ENCODE measurements at regions not wholly inside any gene's neighbourhood (a gene's known extent, or its start where the extent isn't known, plus 50 kb on each side); places are given as distances from the start of the nearest gene placed in this dataset.
"Not testable (repeated sequence)": the region's sequence is repeated elsewhere in the genome, so short reads cannot be mapped to it uniquely, and the experiment has no call there.

- H3K36me3 ChIP-seq; H3K4me3 ChIP-seq; intact Hi-C loops (cut with DNase I); H3K4me1 ChIP-seq; H3K27ac ChIP-seq (replicated peaks in 1 of 4); H3K27me3 ChIP-seq; H3K9me3 ChIP-seq; DNase-seq (ENCODE audit: extremely low spot score): not testable (repeated sequence)
- WGBS: 97% methylated on average over 5 of the region's 5 CpGs
Observed at GRCh38 chr15:29648415-29648814, 173.9 kb downstream of the TJP1 start.

GRCh38 chr15:29645841-29646240 is 176.4 kb downstream of the TJP1 start:
- H3K4me1 ChIP-seq: no peaks in the 10 kb centered on the region
- H3K4me3 ChIP-seq: no peak overlapping the region
- no peaks in the 10 kb centered on the region for H3K9me3 ChIP-seq
- H3K27ac ChIP-seq (replicated peaks in 1 of 4): no peak overlapping the region
- intact Hi-C loops (cut with DNase I): no loop called here
- WGBS: 86% methylated on average over 3 of the region's 3 CpGs
- DNase-seq (ENCODE audit: extremely low spot score): no peak
- no peak for TF ChIP-seq EP300 (IDR thresholded peaks at IDR 0.05)
- no peak for TF ChIP-seq POLR2AphosphoS5 (IDR thresholded peaks at IDR 0.05)
- H3K36me3 ChIP-seq: no peaks in the 10 kb centered on the region
- no peaks in the 10 kb centered on the region for H3K27me3 ChIP-seq

DNA sequence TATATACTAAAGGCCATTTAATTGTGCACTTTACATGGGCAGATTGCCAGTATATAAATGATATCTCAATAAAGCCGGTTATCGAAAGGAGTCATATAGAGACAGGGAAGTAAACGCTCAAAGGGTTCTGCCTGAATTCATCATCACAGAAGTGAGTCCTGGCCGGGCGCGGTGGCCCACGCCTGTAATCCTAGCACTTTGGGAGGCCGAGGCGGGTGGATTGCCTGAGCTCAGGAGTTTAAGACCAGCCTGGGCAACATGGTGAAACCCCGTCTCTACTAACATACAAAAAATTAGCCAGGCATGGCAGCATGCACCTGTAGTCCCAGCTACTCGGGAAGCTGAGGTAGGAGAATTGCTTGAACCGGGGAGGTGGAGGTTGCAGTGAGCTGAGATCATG is 177.9 kb downstream of the TJP1 start:
- H3K27me3 ChIP-seq; DNase-seq (ENCODE audit: extremely low spot score); H3K4me3 ChIP-seq; H3K9me3 ChIP-seq; H3K4me1 ChIP-seq; intact Hi-C loops (cut with DNase I); H3K36me3 ChIP-seq; H3K27ac ChIP-seq (replicated peaks in 1 of 4): not testable (repeated sequence)
- 92% methylated on average over 12 of the region's 12 CpGs for WGBS

DNA sequence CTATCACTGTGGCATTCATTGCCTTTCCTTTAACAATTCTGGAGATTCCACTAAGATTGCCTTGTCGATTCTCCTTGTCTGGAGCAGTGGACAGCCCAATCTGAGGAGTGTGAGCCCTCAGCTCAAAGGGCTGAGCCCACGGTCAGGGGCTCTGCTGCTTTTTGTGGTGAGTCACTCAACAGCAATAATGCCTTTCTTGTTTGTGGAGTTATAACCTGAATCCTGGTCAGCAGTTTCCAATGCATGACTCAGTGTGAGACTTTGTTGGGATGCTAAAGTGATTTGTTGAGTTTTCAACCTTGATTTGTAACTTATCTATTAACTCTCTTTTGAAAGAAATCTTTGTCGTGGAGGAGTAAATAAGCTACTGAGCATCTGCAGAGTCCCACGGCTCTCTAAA is 183.5 kb downstream of the TJP1 start:
- H3K27ac ChIP-seq (replicated peaks in 1 of 4): no peak overlapping the region
- no peak for DNase-seq (ENCODE audit: extremely low spot score)
- no peak overlapping the region for H3K4me3 ChIP-seq
- no peaks in the 10 kb centered on the region for H3K36me3 ChIP-seq
- intact Hi-C loops (cut with DNase I): no loop called here
- H3K27me3 ChIP-seq: peaks cover 0 to 27% (median 0%) of the 10 kb centered on the region in 4 donors
- no peaks in the 10 kb centered on the region for H3K9me3 ChIP-seq
- no peaks in the 10 kb centered on the region for H3K4me1 ChIP-seq
- no peak for TF ChIP-seq POLR2A (IDR thresholded peaks at IDR 0.05; ENCODE audit: low read depth)
- TF ChIP-seq EP300 (IDR thresholded peaks at IDR 0.05): no peak
- no peak for TF ChIP-seq CTCF (IDR thresholded peaks at IDR 0.05)
- no peak for TF ChIP-seq POLR2AphosphoS5 (IDR thresholded peaks at IDR 0.05)
- 78% methylated on average over 4 of the region's 4 CpGs for WGBS

DNA sequence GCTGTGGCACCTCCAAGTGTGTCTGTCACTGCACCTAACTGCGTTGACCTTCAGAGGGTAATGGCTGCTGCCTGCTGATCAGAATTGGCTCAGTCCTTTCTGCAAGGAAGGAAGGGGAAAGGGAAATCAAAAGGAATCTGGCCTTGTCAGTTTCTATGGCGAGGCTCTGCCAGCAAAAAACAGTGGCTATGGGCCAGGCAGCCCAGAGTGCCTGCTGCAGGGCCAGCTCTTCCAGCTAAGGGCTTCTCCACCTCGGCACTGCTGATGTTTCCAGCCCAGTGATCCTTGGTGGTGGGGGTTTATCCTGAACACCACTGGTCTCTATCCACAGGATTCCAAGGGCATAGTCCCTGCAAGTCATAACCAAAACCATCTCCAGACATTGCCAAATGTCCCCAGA is 184.3 kb downstream of the TJP1 start:
- 80% methylated on average over 2 of the region's 3 CpGs for WGBS
- Histone ChIP-seq H3K9me3 (no peaks in the 10 kb centered on the region), H3K4me3 (no peak overlapping the region), H3K27ac (replicated peaks in 1 of 4) (no peak overlapping the region), H3K36me3 (no peaks in the 10 kb centered on the region), H3K27me3 (peaks cover 0 to 34% (median 0%) of the 10 kb centered on the region in 4 donors), H3K4me1 (no peaks in the 10 kb centered on the region)
- TF ChIP-seq POLR2A (IDR thresholded peaks at IDR 0.05; ENCODE audit: low read depth): no peak
- no peak for TF ChIP-seq EP300 (IDR thresholded peaks at IDR 0.05)
- no peak for TF ChIP-seq CTCF (IDR thresholded peaks at IDR 0.05)
- TF ChIP-seq POLR2AphosphoS5 (IDR thresholded peaks at IDR 0.05): no peak
- DNase-seq (ENCODE audit: extremely low spot score): no peak
- intact Hi-C loops (cut with DNase I): no loop called here

- Histone ChIP-seq H3K27ac (replicated peaks in 1 of 4) (no peak overlapping the region), H3K4me1 (no peaks in the 10 kb centered on the region), H3K36me3 (no peaks in the 10 kb centered on the region), H3K27me3 (peaks cover 0 to 37% (median 0%) of the 10 kb centered on the region in 4 donors), H3K9me3 (no peaks in the 10 kb centered on the region), H3K4me3 (no peak overlapping the region)
- WGBS: 92% methylated on average over 7 of the region's 7 CpGs
- DNase-seq (ENCODE audit: extremely low spot score): peak; percentile 91
- intact Hi-C loops (cut with DNase I): no loop called here
- no peak for TF ChIP-seq POLR2AphosphoS5 (IDR thresholded peaks at IDR 0.05)
Observed at GRCh38 chr15:29637555-29637954, 184.7 kb downstream of the TJP1 start.

DNA sequence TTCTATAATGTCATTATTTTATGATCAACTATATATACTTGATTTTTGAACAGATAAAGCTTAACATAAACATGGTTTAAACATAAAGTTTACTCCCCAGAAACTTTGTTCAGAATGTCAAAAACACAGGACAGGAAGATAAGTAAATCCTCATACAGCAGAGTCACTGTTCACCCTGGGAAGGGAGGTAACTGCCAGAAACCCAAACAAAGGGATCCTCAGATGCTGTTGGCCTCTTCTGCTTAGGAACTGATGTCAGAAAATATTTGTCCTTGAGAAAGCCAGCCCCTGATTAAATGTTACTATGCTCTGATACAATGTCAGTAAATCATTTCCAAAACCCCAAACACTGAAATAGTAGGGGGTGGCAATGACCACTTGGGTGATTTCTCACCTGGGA is 185.3 kb downstream of the TJP1 start:
- no peak overlapping the region for H3K27ac ChIP-seq (replicated peaks in 1 of 4)
- H3K4me3 ChIP-seq: no peak overlapping the region
- no peak for DNase-seq (ENCODE audit: extremely low spot score)
- peaks cover 0 to 41% (median 0%) of the 10 kb centered on the region in 4 donors for H3K27me3 ChIP-seq
- H3K36me3 ChIP-seq: no peaks in the 10 kb centered on the region
- intact Hi-C loops (cut with DNase I): no loop called here
- no peaks in the 10 kb centered on the region for H3K9me3 ChIP-seq
- TF ChIP-seq POLR2AphosphoS5 (IDR thresholded peaks at IDR 0.05) (no peak), EP300 (IDR thresholded peaks at IDR 0.05) (no peak), CTCF (IDR thresholded peaks at IDR 0.05) (no peak), POLR2A (IDR thresholded peaks at IDR 0.05; ENCODE audit: low read depth) (no peak)
- H3K4me1 ChIP-seq: no peaks in the 10 kb centered on the region
